ENCODE measurements at regions not wholly inside any gene's neighbourhood (a gene's known extent, or its start where the extent isn't known, plus 50 kb on each side); places are given as distances from the start of the nearest gene placed in this dataset.

- no peak for DNase-seq (ENCODE audit: low read depth)
Measured at GRCh38 chr22:22983123-22983522, 87.2 kb upstream of the GNAZ start.

DNA sequence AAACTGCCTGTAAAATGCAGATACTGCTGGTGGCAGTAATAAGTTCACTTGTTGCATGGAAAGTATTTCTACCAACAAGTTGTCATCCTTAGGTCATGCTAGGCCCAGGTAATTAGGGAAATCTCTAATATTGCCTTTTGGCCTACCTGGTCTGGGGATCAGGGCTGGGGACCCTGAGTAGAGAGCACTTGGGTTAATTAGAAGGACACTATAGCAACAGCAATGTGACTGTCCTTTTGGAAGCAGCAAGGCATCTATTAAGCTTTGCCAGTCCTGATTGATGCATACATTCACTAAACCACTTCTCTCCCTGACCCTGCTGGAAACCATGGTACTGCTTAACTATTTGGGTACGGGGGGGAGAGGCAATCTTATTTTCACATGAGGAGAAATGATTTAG, 86.5 kb upstream of the GNAZ start:
- no peak for TF ChIP-seq CTCF (conservative IDR thresholded peaks at IDR 0.05; ENCODE audit: low read length)
- H3K4me3 ChIP-seq (ENCODE audit: low read length) = no peak overlapping the region
- no peak for DNase-seq (ENCODE audit: low read depth)

More at GRCh38 chr22:22983123-22983522, 87.2 kb upstream of the GNAZ start:
- no peak for TF ChIP-seq CTCF (conservative IDR thresholded peaks at IDR 0.05; ENCODE audit: low read length)
- no peak overlapping the region for H3K4me3 ChIP-seq (ENCODE audit: low read length)

DNA sequence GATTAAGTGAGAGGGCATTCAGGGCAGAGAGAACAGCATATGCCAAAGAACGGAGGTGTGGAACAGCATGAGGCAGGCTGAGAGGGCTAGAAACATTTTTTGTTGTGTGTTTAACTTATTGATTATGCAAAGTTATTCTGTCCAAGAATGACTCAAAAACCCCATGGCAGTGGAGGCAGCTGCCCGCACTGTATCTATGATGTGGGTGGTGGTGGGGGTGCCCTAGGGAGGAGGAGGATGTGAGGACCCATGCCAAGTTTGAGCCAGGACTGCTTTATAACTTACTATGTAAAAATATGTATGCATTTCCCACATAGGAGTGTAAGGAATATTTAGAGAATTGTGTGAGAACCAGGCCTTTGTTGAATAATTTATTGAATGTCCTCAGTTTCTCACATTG, 85.4 kb upstream of the GNAZ start:
- TF ChIP-seq CTCF (conservative IDR thresholded peaks at IDR 0.05; ENCODE audit: low read length) = no peak
- no peak overlapping the region for H3K4me3 ChIP-seq (ENCODE audit: low read length)

GRCh38 chr22:22986008-22986407, 84.3 kb upstream of the GNAZ start:
- DNase-seq (ENCODE audit: low read depth) = no peak
- TF ChIP-seq CTCF (conservative IDR thresholded peaks at IDR 0.05; ENCODE audit: low read length) = no peak
- H3K4me3 ChIP-seq (ENCODE audit: low read length) = no peak overlapping the region

More for the DNA sequence above, 85.4 kb upstream of the GNAZ start:
- no peak for DNase-seq (ENCODE audit: low read depth)

DNA sequence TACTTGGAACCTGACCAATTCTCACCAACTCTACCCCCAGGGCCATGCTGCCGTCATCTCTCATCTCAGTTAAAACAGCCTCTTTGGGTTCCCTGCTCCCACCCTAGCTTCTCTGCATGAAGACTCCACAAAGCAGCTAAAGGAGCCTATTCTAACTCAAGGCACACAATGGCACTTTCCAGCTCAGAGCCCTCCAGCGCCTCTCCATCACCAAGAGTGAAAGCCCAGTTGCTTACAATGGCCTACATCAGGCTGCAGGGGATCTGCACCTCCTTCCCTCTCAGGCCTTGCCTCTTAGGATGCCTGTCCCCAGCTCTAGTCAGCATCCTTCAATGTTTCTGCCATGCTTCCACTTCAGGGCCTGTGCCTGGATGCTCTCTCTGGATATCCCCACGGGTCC, 83.7 kb upstream of the GNAZ start:
- DNase-seq (ENCODE audit: low read depth) = no peak
- H3K4me3 ChIP-seq (ENCODE audit: low read length) = no peak overlapping the region
- no peak for TF ChIP-seq CTCF (conservative IDR thresholded peaks at IDR 0.05; ENCODE audit: low read length)

DNA sequence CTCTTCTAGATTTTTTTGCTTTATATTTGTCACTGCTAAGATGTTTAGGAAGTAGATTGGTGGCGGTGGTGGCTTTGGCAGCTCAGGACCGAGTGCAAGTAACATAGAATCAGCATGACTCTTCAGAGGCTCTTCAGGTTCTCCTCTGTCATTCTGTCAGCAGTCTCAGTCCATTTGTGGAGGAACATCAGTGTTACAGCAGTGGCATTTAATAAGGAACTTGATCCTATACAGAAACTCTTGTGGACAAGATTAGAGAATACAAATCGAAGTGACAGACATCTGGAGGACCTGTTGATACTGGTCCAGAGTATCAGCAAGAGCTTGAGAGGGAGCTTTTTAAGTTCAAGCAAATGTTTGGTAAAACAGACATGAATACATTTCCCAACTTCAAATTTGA, 82.2 kb upstream of the GNAZ start:
- H3K4me3 ChIP-seq (ENCODE audit: low read length) = no peak overlapping the region
- no peak for TF ChIP-seq CTCF (conservative IDR thresholded peaks at IDR 0.05; ENCODE audit: low read length)
- DNase-seq (ENCODE audit: low read depth) = no peak

GRCh38 chr22:22988785-22989184, 81.5 kb upstream of the GNAZ start:
- DNase-seq (ENCODE audit: low read depth) = no peak
- no peak for TF ChIP-seq CTCF (conservative IDR thresholded peaks at IDR 0.05; ENCODE audit: low read length)
- H3K4me3 ChIP-seq (ENCODE audit: low read length) = no peak overlapping the region
